B cell (primary cell): ENCODE measurements at regions not wholly inside any gene's neighbourhood (a gene's known extent, or its start where the extent isn't known, plus 50 kb on each side); places are given as distances from the start of the nearest gene placed in this dataset.

Experiments used
- ATAC-seq: fragments of 200-7000 bp; cut with Tn5 transposase; one replicate; pipeline ENCODE4 v1.10.0; 2021; ENCODE audit warnings: low read depth, mild to moderate bottlenecking, moderate number of reproducible peaks, moderate library complexity
- CTCF ChIA-PET: fragments of 350-600 bp; sonication (Branson Sonifier 250); formaldehyde crosslinking; loops from one replicate; lab custom pipeline; 2021; ENCODE audit warnings: antibody characterized with exemption, inconsistent platforms; lab: Charles Lee
- POLR2A ChIA-PET: fragments of 350-600 bp; sonication (Branson Sonifier 250); formaldehyde crosslinking; loops from one replicate; lab custom pipeline; 2021; ENCODE audit warnings: antibody characterized with exemption; lab: Charles Lee
- DNase-seq: peaks from one replicate; pipeline ENCODE4 v3.0.0; 2013
- H2AFZ ChIP-seq: 2 replicates; pipeline ENCODE4 v1.6.1; 2012; ENCODE audit warnings: mild to moderate bottlenecking, low read depth, low read length; ENCODE audit not compliant: insufficient read depth, poor library complexity, severe bottlenecking
- H3K27ac ChIP-seq, 2 donors: 1 replicate in 1 of 2; 2 replicates in 1 of 2; pipeline ENCODE4 v1.5.1; 2012 to 2013; ENCODE audit warnings: low read length in 2 of 2, mild to moderate bottlenecking in 2 of 2, moderate library complexity in 1 of 2
- H3K27me3 ChIP-seq, 4 experiments: fragments of 200-600 bp in 1 of 4; sonication (generic) in 1 of 4; replicated peaks in 1 of 4; 1 replicate in 2 of 4; 2 replicates in 2 of 4; pipeline versions ENCODE4 v1.6.1 to v1.7.0; 2013 to 2016; ENCODE audit warnings: low read length in 3 of 4, mild to moderate bottlenecking in 2 of 4, mixed read lengths in 1 of 4, moderate library complexity in 1 of 4; ENCODE audit not compliant: insufficient read depth in 4 of 4, control insufficient read depth in 3 of 4; ENCODE audit errors: control extremely low read depth in 1 of 4
- H3K36me3 ChIP-seq, 2 experiments: replicated peaks in 1 of 2; 1 replicate in 1 of 2; 2 replicates in 1 of 2; pipeline versions ENCODE4 v1.6.1 to v1.7.1; 2013; ENCODE audit warnings: low read length in 1 of 2; ENCODE audit not compliant: insufficient read depth in 2 of 2, control insufficient read depth in 1 of 2; ENCODE audit errors: control extremely low read depth in 1 of 2, extremely low read depth in 1 of 2
- H3K4me1 ChIP-seq, 2 donors: fragments of 200-600 bp in 1 of 2; sonication (generic) in 1 of 2; 1 replicate in 1 of 2; 2 replicates in 1 of 2; pipeline versions ENCODE4 v1.5.1 to v1.6.1; 2013 to 2017; ENCODE audit warnings: low read length in 2 of 2; ENCODE audit not compliant: control insufficient read depth in 2 of 2, insufficient read depth in 2 of 2
- H3K4me2 ChIP-seq: replicated peaks from 2 replicates; pipeline ENCODE3; 2012; ENCODE audit warnings: mild to moderate bottlenecking, low read depth, low read length; ENCODE audit not compliant: poor library complexity, severe bottlenecking
- H3K4me3 ChIP-seq, 5 experiments: fragments of 200-600 bp in 1 of 5; sonication (generic) in 1 of 5; 1 replicate in 3 of 5; 2 replicates in 2 of 5; pipeline versions ENCODE4 v1.5.1 to v1.7.0; 2011 to 2016; ENCODE audit warnings: low read length in 4 of 5, mild to moderate bottlenecking in 4 of 5, low read depth in 2 of 5, control low read depth in 1 of 5, moderate library complexity in 1 of 5; ENCODE audit not compliant: insufficient read depth in 1 of 5; ENCODE audit errors: control extremely low read depth in 1 of 5, extremely low read depth in 1 of 5
- H3K79me2 ChIP-seq: fragments of 200-600 bp; sonication (generic); one replicate; pipeline ENCODE4 v1.6.0; 2016; ENCODE audit warnings: low read length; ENCODE audit not compliant: control insufficient read depth, insufficient read depth
- H3K9ac ChIP-seq: fragments of 200-600 bp; sonication (generic); 2 replicates; pipeline ENCODE4 v1.6.1; 2017; ENCODE audit warnings: mild to moderate bottlenecking, low read length, moderate library complexity
- H3K9me3 ChIP-seq, 3 donors: one replicate each; pipeline versions ENCODE4 v1.6.1 to v1.7.1; 2013; ENCODE audit warnings: low read length in 2 of 3; ENCODE audit not compliant: control insufficient read depth in 2 of 3, insufficient read depth in 1 of 3; ENCODE audit errors: control extremely low read depth in 1 of 3
- H4K20me1 ChIP-seq: 2 replicates; pipeline ENCODE4 v1.6.0; 2012; ENCODE audit warnings: mild to moderate bottlenecking, low read length; ENCODE audit not compliant: insufficient read depth, control insufficient read depth, poor library complexity, severe bottlenecking
- H3K27ac Mint-ChIP-seq: one replicate; pipeline ENCODE4 v1.8.0; 2021; ENCODE audit warnings: mixed read lengths
- H3K27me3 Mint-ChIP-seq: one replicate; pipeline ENCODE4 v1.8.0; 2021; ENCODE audit warnings: mixed read lengths
- H3K4me1 Mint-ChIP-seq: one replicate; pipeline ENCODE4 v1.8.0; 2021; ENCODE audit warnings: mixed read lengths
- H3K4me3 Mint-ChIP-seq: one replicate; pipeline ENCODE4 v1.8.0; 2021; ENCODE audit warnings: mixed read lengths
- H3K9me3 Mint-ChIP-seq: one replicate; pipeline ENCODE4 v1.8.0; 2022; ENCODE audit warnings: mixed read lengths; ENCODE audit not compliant: insufficient read depth
- EZH2 ChIP-seq: IDR thresholded peaks from 2 replicates; pipeline ENCODE4 v1.6.1; 2012; ENCODE audit warnings: borderline replicate concordance, low read depth, mild to moderate bottlenecking, moderate library complexity, low read length; ENCODE audit not compliant: insufficient read depth, poor library complexity, severe bottlenecking
- WGBS: methylation state at CpG from one replicate; pipeline ENCODE4 v1.1.5; 2013; ENCODE audit warnings: missing lambda C conversion rate; ENCODE audit not compliant: insufficient coverage; 5-methylcytosine and 5-hydroxymethylcytosine counted together
- intact Hi-C: fragments of 100-400 bp; cut with micrococcal nuclease; formaldehyde crosslinking; loops from one replicate; pipeline ENCODE4 v1.10.0; 2022
- TF ChIP-seq, protein P1 (sequence below): fragments of 200-600 bp; IDR thresholded peaks from one replicate; pipeline ENCODE4 v1.8.0; 2022; ENCODE audit warnings: antibody characterized with exemption, mild to moderate bottlenecking

DNA sequence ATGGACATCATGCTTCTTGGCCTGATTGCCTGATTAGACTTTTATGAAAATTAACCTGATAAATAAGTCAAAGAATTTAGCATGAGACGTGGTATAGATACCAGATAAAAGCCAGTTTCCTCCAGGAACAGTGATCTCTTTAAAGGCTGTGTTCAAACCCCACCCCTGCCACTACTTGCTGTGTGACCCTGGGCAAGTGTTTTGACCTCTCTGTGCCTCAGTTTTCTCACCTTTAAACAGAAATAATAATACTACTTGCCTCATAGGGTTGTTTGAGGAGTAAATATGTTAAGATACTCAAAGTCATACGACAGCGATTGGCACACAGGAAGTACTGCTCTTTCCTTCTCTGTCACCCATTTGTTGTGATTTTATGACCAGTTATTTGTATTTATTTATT is 115.5 kb downstream of the MAF start:
- ChIA-PET POLR2A (no interaction called here), CTCF (no interaction called here)
- H3K27me3 Mint-ChIP-seq, result peaks cover 23% of the 10 kb centered on the region
- Histone ChIP-seq H3K9me3 (no peaks in the 10 kb centered on the region), H3K4me1 (no peaks in the 10 kb centered on the region), H2AFZ (no peak overlapping the region), H3K4me3 (no peak overlapping the region), H3K27ac (no peak overlapping the region), H4K20me1 (no peaks in the 10 kb centered on the region), H3K4me2 (no peak overlapping the region), H3K36me3 (no peaks in the 10 kb centered on the region), H3K79me2 (no peaks in the 10 kb centered on the region), H3K27me3 (peaks cover 0 to 4% (median 0%) of the 10 kb centered on the region in 4 experiments), H3K9ac (no peak overlapping the region)
- H3K4me1 Mint-ChIP-seq, result no peaks in the 10 kb centered on the region
- no peaks in the 10 kb centered on the region for H3K9me3 Mint-ChIP-seq
- DNase-seq (no peak), ATAC-seq (no peak)
- no CpG with 5 or more reads among the region's 3 CpGs for WGBS
- H3K4me3 Mint-ChIP-seq, result no peak overlapping the region
- TF ChIP-seq, protein P1, sequence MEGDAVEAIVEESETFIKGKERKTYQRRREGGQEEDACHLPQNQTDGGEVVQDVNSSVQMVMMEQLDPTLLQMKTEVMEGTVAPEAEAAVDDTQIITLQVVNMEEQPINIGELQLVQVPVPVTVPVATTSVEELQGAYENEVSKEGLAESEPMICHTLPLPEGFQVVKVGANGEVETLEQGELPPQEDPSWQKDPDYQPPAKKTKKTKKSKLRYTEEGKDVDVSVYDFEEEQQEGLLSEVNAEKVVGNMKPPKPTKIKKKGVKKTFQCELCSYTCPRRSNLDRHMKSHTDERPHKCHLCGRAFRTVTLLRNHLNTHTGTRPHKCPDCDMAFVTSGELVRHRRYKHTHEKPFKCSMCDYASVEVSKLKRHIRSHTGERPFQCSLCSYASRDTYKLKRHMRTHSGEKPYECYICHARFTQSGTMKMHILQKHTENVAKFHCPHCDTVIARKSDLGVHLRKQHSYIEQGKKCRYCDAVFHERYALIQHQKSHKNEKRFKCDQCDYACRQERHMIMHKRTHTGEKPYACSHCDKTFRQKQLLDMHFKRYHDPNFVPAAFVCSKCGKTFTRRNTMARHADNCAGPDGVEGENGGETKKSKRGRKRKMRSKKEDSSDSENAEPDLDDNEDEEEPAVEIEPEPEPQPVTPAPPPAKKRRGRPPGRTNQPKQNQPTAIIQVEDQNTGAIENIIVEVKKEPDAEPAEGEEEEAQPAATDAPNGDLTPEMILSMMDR, result no peak
- no peak for TF ChIP-seq EZH2
- intact Hi-C loops, result no loop called here
- no peak overlapping the region for H3K27ac Mint-ChIP-seq

DNA sequence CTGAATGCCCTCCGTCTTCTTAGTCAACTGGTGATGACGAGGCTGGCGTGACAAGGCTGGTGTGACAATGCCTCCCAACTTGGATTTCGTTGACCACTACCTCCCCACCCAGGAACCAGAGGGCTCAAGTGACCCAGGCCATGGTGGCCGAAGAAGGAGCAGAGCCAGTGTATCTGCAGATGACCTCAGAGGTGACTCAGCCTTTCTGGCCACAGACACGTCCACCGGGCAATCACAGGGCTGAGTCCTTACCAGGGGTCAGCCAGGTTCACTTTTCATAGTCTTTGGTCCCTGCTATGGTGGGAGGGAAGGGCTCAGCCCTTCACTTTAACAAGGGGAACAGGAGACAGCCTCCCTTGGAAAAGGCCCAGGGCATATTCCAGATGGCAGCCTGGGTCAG is 116.3 kb downstream of the MAF start:
- Histone ChIP-seq H3K4me1 (no peaks in the 10 kb centered on the region), H4K20me1 (no peaks in the 10 kb centered on the region), H3K9me3 (no peaks in the 10 kb centered on the region), H3K27ac (no peak overlapping the region), H3K4me2 (no peak overlapping the region), H3K9ac (no peak overlapping the region), H2AFZ (no peak overlapping the region), H3K79me2 (no peaks in the 10 kb centered on the region), H3K4me3 (no peak overlapping the region), H3K36me3 (no peaks in the 10 kb centered on the region), H3K27me3 (peaks cover 0 to 4% (median 0%) of the 10 kb centered on the region in 4 experiments)
- Mint-ChIP-seq H3K9me3 (no peaks in the 10 kb centered on the region), H3K27me3 (peaks cover 22% of the 10 kb centered on the region), H3K4me1 (no peaks in the 10 kb centered on the region), H3K27ac (no peak overlapping the region), H3K4me3 (no peak overlapping the region)
- ATAC-seq (no peak), DNase-seq (no peak)
- ChIA-PET CTCF (no interaction called here), POLR2A (no interaction called here)
- TF ChIP-seq EZH2, result no peak
- TF ChIP-seq, protein P1, result no peak
- 97% methylated on average over 7 of the region's 7 CpGs for WGBS
- intact Hi-C loops, result no loop called here
